ENCODE measurements at regions not wholly inside any gene's neighbourhood (a gene's known extent, or its start where the extent isn't known, plus 50 kb on each side); places are given as distances from the start of the nearest gene placed in this dataset.

- TF ChIP-seq CTCF (IDR thresholded peaks at IDR 0.05; ENCODE audit: control extremely low read depth in 1 of 3, insufficient read depth in 1 of 3, low read depth in 1 of 3, low read length in 3 of 3): no peak
- no peak for TF ChIP-seq CREB1 (IDR thresholded peaks at IDR 0.05)
- no peak for TF ChIP-seq SP2 (IDR thresholded peaks at IDR 0.05; ENCODE audit: low read length)
Observed at GRCh38 chr5:98992552-98992951, 63.7 kb upstream of the CHD1 start.

Data from H1 (cell line).